Islet precursor cell (in vitro differentiated cells): ENCODE measurements at regions not wholly inside any gene's neighbourhood (a gene's known extent, or its start where the extent isn't known, plus 50 kb on each side); places are given as distances from the start of the nearest gene placed in this dataset.
A peak's percentile ranks its signal among the peaks of the same experiment; 100 is the strongest.
"Not testable (repeated sequence)": the region's sequence is repeated elsewhere in the genome, so short reads cannot be mapped to it uniquely, and the experiment has no call there.

Experiments
- DNase-seq: peaks from one replicate; pipeline ENCODE4 v3.0.0-alpha.2; 2018

DNA sequence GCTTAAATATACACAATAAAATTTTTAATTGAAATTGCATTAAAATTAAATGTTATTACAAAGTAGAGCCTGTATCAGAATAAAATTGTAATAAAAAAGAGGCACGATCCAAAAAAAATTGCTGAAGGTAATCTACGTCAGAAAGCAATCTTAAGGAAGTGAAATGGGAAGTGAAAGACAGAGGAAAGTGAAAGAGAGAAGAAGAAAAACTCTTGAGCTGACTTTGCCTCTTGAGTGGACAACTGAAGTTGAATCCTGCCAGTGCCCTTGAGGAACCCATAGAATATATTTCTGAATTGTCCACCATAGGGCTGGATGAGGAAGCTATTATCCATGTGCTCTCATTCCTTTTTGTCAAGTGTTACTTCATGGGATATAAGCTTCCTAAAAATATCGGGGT is 285.1 kb upstream of the STAC start:
- DNase-seq = no peak

DNA sequence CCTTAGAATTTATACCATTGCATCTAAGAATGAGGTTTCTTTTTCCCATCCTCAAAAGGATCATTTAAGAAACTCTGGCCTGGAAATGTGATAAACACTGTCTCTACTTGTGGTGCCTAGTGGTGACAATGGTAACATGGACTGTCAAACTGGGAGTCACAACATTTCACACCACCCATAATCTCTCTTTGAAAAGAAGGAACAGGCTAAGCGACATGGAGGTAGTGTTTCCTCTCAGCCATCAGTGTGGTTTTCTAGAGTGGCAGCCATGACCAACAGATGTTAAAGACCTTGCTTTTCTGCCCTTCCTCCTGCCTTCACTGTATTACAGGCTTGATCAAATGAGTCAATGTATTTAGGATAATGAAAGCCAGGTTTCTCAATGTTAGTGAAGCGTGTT is 283.1 kb upstream of the STAC start:
- no peak for DNase-seq

DNA sequence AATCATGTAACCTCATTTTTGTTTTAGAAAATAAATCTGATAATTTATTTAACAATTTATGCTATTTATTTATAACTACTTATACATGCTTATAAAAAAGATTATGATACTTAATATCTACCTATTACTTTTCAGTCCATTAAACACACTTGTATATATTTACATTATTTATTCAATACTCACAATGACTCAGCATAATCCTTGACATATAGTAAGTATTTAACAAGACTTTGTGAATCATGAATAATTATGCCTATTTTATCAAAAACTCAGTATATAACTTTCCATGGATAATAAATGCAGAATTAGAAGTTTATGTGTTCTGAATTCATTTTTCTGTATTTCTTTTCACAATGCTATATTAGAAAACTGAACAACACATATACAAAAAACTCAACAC is 266.0 kb upstream of the STAC start:
- no peak for DNase-seq

DNA sequence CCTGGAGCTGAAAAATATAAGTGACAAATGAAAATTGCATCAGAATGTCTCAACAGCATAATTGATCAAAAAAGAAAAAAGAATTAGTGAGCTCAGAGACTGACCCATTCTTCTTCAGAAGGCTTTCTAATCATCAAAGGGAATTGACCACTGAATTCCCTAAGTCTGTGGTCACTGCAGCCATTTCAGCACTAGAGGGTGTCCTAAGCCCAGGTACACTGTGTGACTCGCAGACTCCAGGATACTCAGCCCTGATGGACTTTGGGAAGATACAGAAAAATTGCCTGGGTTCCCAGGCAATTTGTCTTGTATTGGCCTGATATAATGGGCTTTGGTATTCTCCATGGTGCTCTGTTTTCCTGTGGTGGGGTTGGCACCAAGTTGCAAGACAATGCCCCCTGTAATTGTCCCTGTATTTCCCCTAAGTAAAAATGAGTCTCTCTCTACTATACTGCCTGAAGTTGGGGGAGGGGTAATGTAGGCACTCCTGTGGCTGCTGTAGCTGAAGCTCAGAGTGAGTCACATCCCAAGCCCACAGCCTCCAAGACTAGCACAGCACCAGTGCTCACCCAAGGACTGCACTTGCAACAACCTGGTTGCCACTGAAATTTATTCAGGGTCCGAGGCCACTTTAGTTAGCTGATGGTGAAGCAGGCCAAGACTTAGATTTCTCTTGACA is 256.0 kb upstream of the STAC start:
- peak; percentile 83 for DNase-seq

DNA sequence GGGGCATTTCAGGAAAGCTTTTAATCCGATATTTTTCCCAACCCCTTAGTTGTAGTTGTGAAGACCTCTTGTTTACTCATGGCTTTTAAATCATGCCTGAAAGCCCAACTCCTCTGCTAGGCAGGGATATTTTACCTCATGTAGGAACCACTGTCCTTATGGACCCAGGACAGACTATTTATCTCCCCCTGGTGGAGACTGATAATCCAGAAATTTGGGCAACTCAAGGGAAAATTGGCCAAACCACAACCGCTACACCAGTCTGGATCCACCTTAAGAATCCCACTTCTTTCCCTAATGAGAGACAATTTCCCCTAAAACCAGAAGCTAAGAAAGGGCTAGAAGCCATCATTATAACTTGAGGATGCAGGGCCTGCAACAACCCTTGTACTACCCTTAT is 248.1 kb upstream of the STAC start:
- no peak for DNase-seq

DNA sequence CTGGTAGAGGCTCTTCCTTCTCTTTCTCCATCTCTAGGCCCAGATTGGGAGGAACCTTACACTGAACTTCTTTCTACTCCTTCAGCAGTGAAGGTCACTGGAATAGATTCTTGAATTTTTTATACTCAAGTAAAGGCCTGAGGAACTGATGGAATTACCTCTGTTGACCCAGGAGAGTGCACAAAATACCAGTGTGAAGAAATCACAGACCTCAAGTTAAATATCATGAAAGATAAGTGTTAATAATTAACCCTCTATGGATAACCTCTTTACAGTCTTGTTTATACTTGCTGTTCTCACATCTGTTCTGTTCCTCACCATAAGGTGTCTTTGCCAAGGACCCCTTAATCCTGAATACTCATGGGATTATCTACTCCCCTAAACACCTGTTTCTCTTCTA is 244.4 kb upstream of the STAC start:
- no peak for DNase-seq

DNA sequence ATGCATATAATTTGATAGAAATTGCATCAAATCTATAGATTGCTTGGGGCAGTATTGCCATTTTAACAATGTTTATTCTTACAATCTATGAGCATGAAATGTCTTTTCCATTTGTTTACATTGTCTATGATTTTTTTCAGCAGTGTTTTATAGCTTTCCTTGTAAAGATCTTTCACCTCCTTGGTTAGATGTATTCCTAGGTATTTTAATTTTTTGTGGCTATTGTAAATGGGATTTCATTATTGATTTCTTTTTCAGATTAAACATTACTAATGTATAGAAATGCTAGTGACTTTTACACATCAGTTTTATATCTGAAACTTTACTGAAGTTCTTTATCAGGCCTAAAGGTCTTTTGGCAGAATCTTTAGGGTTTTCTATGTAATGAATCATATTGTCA is 237.6 kb upstream of the STAC start:
- DNase-seq = no peak

DNA sequence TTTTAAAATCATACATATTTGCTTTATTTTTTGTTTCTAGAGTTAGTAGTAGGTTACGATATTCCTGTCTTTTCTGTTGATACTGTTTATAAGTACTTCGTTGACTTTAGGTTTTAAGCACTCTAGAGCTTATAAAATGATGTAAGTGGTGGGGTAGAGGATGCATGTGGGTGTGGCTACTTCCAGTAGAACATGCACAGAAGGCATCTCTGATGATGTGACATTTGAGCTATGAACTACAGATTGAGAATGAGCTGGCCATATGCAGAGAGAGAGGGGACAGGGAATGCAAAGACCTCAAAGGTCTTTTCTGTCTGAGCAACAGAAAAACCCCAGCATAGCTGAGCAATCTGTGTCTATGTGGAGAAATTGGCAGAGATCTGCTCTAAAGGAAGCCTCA is 233.9 kb upstream of the STAC start:
- DNase-seq = no peak

DNA sequence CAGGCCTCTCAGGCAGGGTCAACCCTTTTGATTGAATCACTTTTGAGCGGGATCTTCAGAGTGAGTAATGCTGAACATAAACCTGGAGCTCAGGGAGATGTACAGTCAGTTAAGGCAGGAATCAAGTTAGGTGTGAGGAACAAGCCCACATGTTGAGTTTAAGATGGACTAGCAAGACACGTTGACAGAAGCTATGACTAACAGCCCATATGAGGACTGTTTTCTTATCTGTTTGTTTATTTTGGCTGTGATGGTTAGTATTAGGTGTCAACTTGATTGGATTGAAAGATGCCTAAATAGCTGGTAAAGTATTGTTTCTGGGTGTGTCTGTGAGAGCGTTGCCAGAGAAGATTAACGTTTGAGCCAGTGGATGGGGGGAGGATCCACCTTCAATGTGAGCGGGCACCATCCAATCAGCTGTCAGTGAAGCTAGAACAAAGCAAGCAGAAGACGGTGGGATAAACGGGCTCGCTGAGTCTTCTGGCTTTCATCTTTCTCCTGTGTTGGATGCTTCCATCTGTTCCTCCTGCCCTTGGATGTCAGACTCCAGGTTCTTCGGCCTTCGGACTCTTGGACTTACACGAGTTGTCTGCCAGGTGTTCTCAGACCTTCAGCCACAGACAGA is 232.3 kb upstream of the STAC start:
- no peak for DNase-seq

DNA sequence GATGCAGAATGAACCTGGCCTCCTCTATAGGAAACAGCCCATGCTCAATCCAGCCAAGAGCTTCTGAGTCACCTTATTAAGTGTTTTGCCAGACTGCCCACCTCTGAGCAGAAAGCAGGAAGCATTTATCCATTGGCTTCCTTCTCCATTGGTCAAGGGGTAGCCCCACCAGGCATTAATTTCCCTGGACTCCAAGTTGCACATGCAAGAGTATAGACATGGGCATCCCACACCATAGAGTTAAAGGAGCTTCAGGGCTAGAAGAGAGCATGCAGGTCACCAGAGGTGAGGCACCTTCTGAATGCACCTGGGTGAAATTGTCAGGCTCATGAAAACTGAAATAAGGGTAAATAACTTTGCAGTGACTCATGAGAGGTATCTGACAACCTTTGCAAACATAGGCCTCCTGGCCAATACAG is 230.8 kb upstream of the STAC start:
- DNase-seq = peak; percentile 57

DNA sequence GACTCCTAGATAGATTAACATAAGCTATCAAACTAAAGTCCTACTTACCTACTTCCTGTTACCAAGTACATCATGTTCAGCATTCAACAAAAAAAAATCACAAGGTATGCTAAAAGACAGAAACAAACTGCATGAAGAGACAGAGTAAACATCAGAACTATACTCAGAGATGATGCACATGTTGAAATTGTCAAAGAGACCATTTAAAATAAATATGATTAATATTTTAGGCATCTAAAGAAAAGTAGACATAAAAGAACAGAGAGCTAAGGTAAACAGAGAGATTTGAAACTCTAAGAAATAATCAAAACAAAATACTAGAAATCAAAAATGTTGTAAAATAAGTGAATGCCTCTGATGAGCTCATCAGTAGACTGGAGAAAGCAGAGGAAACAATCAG is 224.8 kb upstream of the STAC start:
- no peak for DNase-seq

DNA sequence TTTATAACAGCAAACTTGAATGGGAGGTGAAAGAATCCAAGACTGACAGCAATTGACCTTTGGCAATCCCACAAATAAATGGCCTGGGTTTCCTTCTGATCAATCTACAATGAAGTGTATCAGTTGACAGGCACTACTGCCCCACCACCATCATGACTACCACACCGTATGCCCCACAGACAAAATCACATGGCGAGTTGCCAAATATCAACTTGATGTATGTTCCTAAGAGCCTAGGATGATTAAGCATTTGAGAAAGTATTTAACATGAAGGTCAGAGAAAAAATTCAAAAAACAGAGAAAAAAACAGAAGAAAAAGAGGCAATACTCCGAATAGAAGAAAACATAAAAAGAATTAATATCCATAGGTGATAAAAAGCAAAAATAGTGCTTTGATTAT is 215.9 kb upstream of the STAC start:
- no peak for DNase-seq

DNA sequence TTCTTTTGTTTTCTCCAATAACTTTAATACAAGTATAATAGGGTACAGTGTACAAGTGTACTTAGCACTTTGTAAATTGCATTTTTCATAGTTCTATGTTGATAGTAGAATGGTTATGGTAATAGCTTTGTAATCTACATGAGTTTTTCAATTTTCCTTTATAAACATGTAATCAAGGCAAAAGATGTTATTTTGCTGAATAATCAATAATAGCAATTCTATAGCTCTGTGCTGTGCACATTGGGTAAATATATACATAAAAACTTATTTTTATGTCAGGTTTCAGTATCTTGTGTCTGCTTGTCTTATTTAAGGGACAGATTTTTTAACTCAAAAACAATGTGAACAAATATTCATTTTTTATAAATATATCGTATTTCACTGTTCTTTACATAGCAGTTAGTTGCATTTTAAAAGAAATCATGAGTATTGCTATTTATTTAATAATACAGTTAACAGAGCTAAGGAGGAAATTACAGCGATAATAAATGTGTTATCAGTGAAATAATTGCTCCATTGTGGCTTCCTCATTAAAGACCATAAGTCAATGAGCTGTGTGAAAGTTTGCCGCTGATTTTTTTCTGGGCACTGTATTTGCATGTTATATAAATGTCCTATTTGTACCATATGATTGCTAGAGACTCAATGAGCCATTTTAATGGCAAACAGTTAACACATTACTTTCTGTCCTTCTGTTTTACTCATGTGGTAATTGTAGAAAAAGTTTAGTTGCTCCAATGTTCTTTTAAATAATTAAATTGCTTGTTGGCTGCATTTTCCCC is 214.6 kb upstream of the STAC start:
- DNase-seq = no peak

DNA sequence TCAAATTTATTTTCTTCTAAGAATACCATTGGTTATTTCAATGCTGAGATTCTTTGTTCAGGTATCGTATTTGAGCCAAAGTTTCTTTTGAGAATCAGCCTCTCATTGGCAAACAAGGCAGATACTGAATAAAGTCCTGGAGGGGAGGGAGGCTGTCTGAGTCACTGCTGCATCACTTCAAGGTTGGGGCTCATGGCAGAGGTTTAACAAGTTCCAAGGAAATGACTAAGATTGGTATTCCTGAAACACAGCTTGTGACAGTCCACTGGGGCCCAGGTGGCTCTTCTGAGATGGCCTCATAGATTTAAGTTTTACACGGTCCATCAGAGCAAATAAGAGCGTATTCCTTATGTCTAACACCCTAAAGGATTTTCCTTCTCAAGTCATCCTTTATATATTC is 213.8 kb upstream of the STAC start:
- peak; percentile 83 for DNase-seq

DNA sequence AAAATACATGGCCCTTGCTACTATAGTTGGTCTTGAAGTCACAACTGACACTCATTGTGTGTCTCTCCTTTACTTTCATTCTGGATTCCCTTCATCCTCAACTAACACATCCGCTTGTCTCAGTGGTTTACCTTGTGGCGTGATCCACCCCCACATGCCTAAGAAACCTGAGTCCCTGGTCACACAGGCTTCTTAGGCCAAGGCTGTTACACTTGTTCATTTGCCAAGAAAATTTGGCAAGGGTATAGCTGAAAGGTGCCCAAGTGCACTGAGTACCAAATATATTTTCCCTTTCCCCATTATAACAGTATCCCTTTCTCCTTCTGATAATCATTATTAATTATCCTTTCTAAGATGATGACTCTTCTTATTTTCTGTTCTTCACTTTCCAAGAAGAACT is 207.6 kb upstream of the STAC start:
- no peak for DNase-seq

DNA sequence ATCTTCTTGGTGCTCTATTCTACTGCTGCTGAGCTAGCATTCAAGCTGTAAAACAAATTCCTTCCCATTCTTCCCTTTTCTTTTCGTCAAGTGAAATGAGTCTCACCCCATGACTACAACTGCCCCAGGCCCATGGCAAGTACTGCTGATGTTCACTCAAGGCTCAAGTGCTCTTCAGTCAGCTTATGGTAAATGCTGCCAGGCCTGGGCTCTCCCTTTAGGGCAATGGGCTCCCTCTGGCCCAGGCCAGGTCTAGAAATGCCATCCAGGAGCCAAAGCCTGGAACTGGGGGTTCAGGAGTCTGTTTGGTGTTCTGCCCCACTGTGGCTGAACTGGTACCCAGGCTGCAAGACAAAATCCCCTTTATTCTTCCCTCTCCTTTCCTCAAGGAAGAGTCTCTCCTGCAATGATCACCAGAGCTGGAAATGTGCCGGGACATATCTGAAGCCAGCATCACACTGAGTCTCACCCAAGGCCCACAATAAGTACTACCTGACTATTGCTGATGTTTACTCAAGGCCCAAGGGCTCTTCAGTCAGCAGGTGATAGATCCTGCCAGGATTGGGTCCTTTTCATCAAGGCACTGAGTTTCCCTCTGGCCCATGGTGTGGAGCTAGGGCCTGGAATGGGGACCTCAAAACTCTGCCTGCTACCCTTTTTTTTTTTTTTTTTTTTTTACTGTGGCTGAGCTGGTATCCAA is 205.0 kb upstream of the STAC start:
- no peak for DNase-seq

DNA sequence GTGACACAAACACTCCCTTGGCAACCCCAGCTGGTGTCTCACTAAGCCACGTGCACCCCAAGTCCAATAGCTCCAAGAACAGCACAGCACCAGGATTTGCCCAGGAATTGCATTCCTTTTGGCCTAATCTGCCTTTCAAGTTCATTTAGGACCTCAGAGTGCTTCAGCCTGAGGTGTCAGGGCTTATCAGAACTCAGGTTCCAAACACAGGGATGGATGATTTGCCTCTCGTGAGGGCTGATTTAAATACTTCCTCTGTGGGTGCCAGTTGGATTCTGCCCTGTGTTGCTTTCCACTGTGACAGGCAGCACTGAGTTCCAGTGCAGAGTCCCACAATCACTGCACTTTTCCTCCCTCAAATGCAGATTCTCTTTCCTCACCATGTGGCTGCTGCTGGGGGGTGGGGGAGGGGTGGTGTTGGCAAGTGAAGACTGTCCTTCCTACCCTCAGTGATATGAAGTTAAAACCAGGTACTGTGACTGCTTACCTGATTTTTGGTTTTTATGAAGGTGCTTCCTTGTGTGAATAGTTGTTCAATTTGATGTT is 204.3 kb upstream of the STAC start:
- DNase-seq = no peak

DNA sequence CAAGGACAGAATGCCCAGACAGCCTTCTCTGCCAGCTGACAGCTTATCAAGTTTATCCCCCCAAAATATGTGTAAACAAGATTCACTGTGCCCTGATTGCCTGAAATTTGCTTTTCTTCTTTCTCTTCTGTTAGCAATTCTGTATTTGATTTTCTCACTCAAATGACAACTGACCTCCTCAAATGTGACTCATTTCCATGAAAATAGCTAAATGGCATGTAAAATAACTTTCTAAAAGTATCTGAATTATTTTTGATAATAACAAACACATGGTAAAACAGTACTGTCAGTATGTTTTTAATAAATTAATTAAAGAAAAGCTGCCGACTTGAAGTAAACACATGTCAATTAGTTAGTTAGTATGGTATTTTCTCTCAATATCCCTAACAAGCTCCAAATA is 202.3 kb upstream of the STAC start:
- DNase-seq = no peak

DNA sequence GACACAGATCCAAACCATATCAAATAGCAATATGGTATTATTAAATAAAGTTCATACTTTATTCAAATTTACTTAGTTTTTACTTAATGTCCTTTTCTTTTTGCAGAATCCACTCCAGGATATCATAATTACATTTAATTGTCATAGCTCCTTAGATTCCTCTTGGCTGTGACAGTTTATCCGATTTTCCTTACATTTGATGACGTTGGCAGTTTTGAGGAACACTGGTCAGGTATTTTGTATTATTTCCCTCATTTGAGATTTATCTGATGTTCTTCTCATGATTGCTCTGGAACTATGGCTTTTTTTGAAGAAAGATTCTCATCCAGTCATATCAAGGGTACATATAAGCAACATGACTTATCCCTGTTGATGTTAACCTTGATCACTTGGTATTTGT is 198.3 kb upstream of the STAC start:
- DNase-seq = no peak

DNA sequence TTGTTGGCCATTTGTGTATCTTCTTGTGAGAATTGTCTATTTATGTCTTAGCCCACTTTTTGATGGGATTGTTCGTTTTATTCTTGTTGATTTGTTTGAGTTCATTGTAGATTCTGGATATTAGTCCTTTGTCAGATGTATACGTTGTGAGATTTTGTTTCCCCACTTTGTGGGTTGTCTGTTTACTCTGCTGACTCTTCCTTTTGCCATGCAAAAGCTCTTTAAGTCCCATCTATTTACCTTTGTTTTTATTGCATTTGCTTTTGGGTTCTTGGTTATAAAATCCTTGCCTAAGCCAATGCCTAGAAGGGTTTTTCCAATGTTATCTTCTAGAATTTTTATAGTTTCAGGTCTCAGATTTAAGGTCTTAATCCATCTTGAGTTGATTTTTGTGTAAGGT is 193.1 kb upstream of the STAC start:
- DNase-seq = not testable (repeated sequence)

DNA sequence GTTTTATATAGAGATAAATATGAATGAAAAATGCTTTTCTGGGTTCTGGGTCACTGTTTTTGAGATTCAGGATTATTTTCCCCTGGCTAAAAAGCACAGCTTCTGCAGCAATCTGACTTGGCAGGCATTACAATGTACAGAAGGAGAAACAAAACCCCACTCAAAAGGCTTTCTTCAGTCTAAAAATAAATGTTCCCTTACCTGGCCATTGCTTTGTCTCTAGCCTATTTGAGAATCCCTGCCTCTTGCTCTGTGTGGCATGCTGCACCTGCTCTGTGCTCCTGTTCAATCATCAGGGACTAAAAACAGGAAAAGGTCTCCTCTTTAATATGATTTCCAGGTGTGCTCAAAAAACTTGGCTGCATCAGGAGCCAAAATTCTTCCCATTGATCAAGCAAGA is 187.4 kb upstream of the STAC start:
- DNase-seq = no peak

DNA sequence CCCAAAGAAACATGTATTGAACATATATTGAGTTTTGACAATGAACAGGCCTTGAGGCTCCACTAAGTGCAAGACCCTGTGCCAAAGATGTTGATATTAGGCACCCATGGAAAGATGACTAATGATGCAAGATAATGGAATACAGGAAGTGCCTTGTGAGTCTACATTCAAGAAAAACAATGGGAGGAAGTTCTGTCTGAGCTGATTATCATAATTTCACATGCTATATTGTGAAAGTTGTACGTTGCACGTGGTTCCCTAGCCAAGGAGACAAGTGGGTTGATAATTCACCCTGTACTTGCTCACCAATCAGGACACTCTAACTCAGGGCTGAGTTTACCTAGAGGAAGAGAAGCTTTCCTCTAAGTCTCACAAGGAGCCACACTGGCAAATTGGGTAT is 186.9 kb upstream of the STAC start:
- DNase-seq = no peak

DNA sequence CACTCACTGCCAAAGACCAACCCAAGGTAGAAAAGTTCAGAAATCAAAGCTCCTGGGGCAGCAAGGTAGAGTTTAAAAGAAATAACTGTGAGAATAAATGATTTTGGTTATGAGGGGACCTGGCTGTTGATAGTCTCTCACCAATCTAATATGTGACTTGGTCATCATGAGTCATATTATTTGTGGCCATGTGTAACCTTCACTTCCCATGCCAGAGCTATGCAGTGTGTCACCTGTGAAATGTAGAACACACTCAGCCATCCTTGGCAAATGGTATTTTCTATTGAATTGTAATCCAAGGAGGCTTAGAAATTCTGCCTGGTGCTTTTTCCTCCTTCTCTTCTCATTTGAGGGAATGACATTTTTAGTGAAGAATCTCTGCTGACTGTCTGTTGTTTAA is 184.2 kb upstream of the STAC start:
- no peak for DNase-seq

DNA sequence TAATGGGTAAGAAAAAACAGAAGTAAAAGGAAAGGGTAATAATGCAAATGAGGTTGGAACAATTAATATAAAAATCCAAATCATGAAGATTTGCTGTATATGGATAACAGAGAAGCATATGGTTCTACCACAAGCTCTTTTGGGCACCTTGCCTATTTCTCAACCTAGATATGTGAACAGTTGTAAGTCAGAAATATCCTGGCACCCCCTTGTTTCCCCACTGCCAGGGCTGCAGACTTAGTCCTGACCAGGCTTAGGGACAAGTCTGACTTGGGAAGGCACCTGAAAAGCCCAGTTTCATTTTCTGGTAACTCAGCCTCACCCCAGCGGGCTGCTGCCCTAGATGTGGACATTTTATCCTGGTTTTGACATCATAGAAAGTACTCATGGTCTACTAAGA is 183.2 kb upstream of the STAC start:
- no peak for DNase-seq
